ENCODE measurements at regions not wholly inside any gene's neighbourhood (a gene's known extent, or its start where the extent isn't known, plus 50 kb on each side); places are given as distances from the start of the nearest gene placed in this dataset.

GRCh38 chr12:91309450-91309849 is 126.8 kb upstream of the DCN start:
- no peak for TF ChIP-seq CTCF (IDR thresholded peaks at IDR 0.05; ENCODE audit: borderline replicate concordance)
- no peak for DNase-seq
- no peaks in the 10 kb centered on the region for H3K36me3 ChIP-seq
- intact Hi-C loops (cut with micrococcal nuclease), result no loop called here
- no peaks in the 10 kb centered on the region for H3K4me1 ChIP-seq
- no peak overlapping the region for H3K27ac ChIP-seq (replicated peaks)
- no peaks in the 10 kb centered on the region for H3K9me3 ChIP-seq (replicated peaks)
- no peaks in the 10 kb centered on the region for H3K27me3 ChIP-seq (ENCODE audit: low read depth)
- H3K4me3 ChIP-seq, result no peak overlapping the region

- no peaks in the 10 kb centered on the region for H3K27me3 ChIP-seq (ENCODE audit: low read depth)
- H3K36me3 ChIP-seq, result no peaks in the 10 kb centered on the region
- peak overlapping the region; percentile 1 for H3K27ac ChIP-seq (replicated peaks)
- no peaks in the 10 kb centered on the region for H3K4me1 ChIP-seq
- intact Hi-C loops (cut with micrococcal nuclease), result no loop called here
- TF ChIP-seq CTCF (IDR thresholded peaks at IDR 0.05; ENCODE audit: borderline replicate concordance), result no peak
- no peak for DNase-seq
- H3K9me3 ChIP-seq (replicated peaks), result no peaks in the 10 kb centered on the region
- H3K4me3 ChIP-seq, result no peak overlapping the region
These were observed 125.5 kb upstream of the DCN start for GRCh38 chr12:91307957-91308670.

GRCh38 chr12:91290354-91290753 is 107.7 kb upstream of the DCN start:
- intact Hi-C loops (cut with micrococcal nuclease), result no loop called here
- H3K27ac ChIP-seq (replicated peaks), result no peak overlapping the region

GRCh38 chr12:91289906-91290305 is 107.3 kb upstream of the DCN start:
- no peak for DNase-seq
- no peak overlapping the region for H3K27ac ChIP-seq (replicated peaks)
- intact Hi-C loops (cut with micrococcal nuclease), result no loop called here
- H3K4me1 ChIP-seq, result no peaks in the 10 kb centered on the region
- no peaks in the 10 kb centered on the region for H3K36me3 ChIP-seq
- no peak overlapping the region for H3K4me3 ChIP-seq
- no peak for TF ChIP-seq CTCF (IDR thresholded peaks at IDR 0.05; ENCODE audit: borderline replicate concordance)
- H3K9me3 ChIP-seq (replicated peaks), result peaks cover 10% of the 10 kb centered on the region
- no peaks in the 10 kb centered on the region for H3K27me3 ChIP-seq (ENCODE audit: low read depth)

More at GRCh38 chr12:91290354-91290753, 107.7 kb upstream of the DCN start:
- Histone ChIP-seq H3K36me3 (no peaks in the 10 kb centered on the region), H3K4me1 (no peaks in the 10 kb centered on the region), H3K27me3 (ENCODE audit: low read depth) (no peaks in the 10 kb centered on the region), H3K9me3 (replicated peaks) (peaks cover 13% of the 10 kb centered on the region), H3K4me3 (no peak overlapping the region)
- no peak for TF ChIP-seq CTCF (IDR thresholded peaks at IDR 0.05; ENCODE audit: borderline replicate concordance)
- DNase-seq, result no peak

- Histone ChIP-seq H3K9me3 (replicated peaks) (peaks cover 10% of the 10 kb centered on the region), H3K27me3 (ENCODE audit: low read depth) (no peaks in the 10 kb centered on the region), H3K27ac (replicated peaks) (no peak overlapping the region), H3K36me3 (no peaks in the 10 kb centered on the region), H3K4me3 (no peak overlapping the region), H3K4me1 (no peaks in the 10 kb centered on the region)
- intact Hi-C loops (cut with micrococcal nuclease), result no loop called here
- no peak for TF ChIP-seq CTCF (IDR thresholded peaks at IDR 0.05; ENCODE audit: borderline replicate concordance)
- DNase-seq, result no peak
These were observed 106.5 kb upstream of the DCN start for GRCh38 chr12:91289072-91289471.

Data from left ventricle myocardium inferior (tissue), 1 donor.